Left ventricle myocardium superior (tissue), 1 donor: ENCODE measurements at regions not wholly inside any gene's neighbourhood (a gene's known extent, or its start where the extent isn't known, plus 50 kb on each side); places are given as distances from the start of the nearest gene placed in this dataset.
A peak's percentile ranks its signal among the peaks of the same experiment; 100 is the strongest.

Source experiments
- ATAC-seq: fragments of 200-7000 bp; cut with Tn5 transposase; one replicate; pipeline ENCODE4 v1.9.1; 2020; ENCODE audit warnings: mild to moderate bottlenecking, moderate library complexity
- DNase-seq: peaks from one replicate; pipeline ENCODE4 v3.0.0-alpha.2; 2020
- intact Hi-C: fragments of 100-400 bp; cut with micrococcal nuclease; formaldehyde crosslinking; loops from one replicate; pipeline ENCODE4 v1.11.0; 2022
- donor health status: DM: no; HTN: yes; CAD: no; lungs with severe emphysema.

DNA sequence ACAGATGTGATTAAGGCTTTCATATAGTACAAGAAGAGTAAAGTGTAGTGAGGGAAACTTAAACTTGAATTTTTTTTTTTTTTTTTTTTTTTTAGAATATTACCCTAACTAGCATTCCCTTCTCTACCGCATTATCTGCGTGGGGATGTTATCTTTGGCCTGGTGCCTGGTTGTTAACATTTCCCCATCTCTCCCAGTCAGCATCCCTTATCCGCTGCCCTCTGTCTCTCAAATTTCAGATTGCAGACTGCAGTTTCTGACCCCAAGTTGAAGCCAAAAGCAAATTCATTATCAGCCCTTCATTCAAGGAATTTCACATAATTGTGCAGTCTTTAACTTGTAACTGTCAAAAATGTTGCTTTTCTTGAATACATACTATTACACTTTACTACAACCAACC lies 353.0 kb downstream of the PLOD2 start:
- intact Hi-C loops: no loop called here

DNA sequence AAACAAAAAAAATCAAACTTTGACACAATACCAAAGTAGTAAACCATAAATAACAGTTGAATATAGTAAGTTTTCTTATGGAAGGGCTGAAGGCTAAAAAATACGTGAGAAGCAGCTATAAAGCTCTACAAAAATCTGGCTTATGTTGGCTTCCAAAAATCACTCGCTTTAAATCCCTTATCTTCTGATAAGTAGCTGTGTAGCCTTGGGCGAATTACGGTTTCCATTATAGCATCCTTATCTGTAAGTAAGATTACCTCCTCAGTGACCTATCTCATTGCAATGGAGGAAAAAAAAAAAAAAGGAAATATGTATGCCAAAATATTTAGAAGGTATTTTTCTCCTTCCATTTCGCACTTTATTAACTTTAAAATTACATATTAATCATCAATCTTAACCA lies 348.6 kb downstream of the PLOD2 start:
- DNase-seq (no peak), ATAC-seq (no peak)
- intact Hi-C loops: no loop called here

More for the DNA sequence above, 353.0 kb downstream of the PLOD2 start:
- ATAC-seq (peak; percentile 46), DNase-seq (peak; percentile 29)

DNA sequence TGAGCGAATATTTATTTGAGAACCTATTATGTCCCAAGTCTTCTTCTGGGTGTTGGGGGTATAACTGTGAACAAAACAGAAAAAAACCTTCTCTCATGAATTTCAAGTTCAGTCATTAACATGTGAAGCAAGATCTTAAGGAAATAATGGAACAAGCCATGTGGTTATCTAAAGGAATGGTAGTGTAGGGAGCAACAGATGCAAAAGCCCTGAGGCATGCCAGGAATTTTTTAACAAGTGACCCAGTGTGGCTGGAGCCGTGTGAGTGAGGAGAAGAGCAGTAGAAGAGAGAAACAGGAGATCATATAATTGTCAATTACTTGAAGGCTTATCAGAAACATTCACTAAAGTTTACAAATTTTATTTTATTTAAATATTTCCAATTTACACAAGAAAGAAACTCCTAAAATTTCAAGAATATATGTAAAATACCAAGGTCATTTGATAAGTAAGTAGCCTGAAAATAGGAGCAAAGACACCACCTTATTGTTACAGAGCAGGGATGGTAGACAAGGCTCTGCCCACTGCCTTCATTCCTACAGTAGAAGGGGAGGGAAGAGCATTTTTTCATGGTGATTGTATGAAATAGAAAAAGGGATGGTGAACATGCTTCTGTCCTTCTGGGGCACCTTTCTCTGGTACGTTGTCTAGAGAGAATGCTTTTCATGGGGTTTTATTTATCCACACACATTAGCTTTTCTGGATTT lies 345.1 kb downstream of the PLOD2 start:
- DNase-seq: no peak
- intact Hi-C loops: no loop called here
- ATAC-seq: no peak

DNA sequence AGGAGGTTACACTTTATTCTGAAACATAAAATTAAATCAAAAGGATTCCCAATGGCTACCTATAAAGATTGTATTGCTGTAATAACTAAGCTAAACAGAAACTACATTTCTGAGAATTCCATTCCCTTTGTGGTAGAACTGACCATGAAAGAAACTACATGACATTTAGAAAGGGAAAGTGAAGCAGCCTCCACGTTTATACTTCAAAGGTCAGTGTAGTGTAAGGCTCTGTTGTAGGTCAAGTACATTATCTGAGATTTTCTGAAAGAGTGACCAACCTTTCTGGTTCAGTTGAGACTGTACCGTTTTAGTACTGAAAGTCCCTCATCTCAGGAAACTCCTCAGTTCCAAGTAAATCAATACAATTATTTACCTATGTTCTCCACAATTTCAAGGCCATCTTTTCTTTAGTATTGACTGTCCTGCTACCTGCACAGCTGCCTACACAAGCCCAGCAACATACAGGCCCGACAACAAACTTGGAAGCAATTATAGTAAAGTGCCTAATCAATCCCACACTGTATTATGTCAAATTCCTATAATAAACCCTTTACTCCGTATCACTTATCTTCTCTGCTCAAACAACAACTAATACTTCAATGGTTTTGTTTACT lies 343.0 kb downstream of the PLOD2 start:
- intact Hi-C loops: no loop called here
- ATAC-seq (no peak), DNase-seq (no peak)

DNA sequence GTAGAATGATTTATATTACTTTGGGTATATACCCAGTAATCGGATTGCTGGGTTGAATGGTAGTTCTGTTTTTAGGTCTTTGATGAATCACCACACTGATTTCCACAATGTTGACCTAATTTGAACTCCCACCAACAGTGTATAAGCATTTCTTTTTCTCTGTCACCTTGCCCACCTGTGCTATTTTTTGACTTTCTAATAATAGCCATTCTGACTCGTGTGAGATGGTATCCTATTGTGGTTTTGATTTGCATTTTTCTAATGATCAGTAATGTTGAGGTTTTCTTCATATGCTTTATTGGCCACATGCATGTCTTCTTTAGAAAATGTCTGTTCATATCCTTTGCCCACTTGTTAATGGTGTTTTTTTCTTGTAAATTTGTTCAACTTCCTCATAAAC lies 340.8 kb downstream of the PLOD2 start:
- ATAC-seq (no peak), DNase-seq (no peak)
- intact Hi-C loops: no loop called here

DNA sequence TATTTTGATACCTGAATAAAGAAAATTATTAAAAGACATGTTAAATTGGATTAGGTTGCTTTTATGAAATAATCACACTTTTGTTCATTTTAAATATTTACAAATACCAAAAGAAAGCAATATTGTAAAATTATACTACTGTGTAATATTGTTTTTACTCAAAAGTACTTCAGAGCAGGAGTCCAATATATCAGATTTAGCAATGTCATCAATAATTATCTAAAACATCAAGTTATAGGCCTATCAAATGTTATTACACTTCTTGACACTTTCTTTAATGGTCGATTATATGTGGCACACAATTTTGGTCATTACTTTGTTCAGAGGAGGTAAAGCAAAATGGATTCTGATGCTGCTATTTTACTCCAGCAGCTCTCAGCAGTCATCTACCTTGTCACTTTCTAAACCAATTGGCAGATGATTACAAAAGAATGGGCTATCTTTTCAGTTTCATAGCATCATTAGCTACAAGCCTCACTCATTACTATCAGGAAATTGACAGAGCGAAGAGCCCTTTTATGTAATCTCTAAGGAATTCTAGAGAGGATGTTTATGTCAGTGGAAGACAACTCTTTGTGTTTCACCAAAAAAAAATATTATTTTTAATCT lies 318.6 kb downstream of the PLOD2 start:
- ATAC-seq (no peak), DNase-seq (no peak)
- intact Hi-C loops: no loop called here

DNA sequence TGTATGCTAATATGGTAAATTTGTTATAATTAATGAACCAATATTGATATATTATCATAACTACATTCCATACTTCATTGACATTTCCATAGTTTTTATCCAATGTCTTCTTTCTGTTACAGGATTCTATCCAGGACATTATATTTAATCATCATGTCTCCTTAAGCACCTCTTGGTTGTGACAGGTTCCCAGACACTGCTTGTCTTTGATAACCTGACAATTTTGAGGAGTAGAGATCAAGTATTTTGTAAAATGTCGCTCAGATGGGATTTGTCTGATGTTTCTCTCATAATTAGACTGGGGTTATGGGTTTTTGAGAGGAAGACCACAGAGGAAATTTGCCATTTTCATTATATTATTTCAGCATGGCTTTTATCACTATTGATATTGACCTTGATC lies 317.4 kb downstream of the PLOD2 start:
- no peak for ATAC-seq
- no peak for DNase-seq
- intact Hi-C loops: no loop called here

DNA sequence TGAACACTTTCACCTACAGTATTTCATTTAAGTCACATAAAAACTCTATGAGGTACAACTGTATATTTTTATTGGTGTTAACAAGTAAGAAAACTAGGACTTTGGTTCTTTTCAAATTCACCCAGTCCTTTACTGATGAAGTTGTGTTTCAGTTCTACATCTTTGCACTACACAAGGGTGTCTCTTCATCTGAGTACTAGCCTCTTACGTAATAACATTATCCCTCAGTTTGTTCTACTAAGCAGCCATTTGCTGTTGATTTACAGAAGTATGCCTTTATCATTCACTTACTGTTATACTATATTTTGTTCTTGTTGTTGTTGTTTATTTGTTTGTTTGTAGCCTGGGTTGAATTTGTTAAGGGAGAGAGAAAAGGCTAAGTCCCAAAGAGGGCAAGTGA lies 311.9 kb downstream of the PLOD2 start:
- ATAC-seq (no peak), DNase-seq (no peak)
- intact Hi-C loops: no loop called here

DNA sequence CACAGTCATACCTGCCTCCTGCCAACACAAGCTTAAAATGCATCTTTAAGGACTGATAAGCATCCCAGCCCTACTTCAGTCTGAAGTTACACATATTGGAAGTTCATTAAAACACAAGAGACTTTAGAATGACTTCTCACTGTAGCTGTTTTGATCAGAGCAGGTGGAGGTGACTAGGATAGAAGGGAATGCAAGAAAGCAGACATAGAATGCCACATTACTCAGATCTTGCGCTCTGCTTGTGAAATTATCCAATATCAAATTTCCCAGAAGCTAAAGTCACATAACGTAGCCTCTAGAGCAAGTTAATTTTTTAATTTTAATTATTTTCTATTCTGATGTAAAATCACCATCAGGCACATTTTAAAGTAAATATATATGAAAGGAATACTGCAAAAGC lies 306.5 kb downstream of the PLOD2 start:
- ATAC-seq (no peak), DNase-seq (no peak)
- intact Hi-C loops: no loop called here

DNA sequence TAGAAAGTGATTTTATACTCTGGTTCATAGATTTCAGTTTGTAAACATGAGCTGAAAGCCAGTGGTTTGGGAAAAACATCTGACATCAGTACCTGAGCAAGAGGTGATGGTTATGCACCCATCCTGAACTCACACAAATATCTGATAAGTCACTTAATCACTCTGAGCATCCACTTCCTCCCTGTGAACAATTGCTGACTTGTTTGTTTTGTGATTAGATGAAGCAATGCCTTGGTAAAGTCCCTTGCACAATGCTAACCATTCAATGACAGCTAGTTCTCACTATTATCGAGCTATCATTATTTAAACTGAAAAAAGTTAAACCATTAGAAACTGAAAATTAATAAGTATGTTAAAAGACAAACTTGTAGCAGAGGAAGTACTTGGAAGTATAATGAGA lies 303.0 kb downstream of the PLOD2 start:
- ATAC-seq (no peak), DNase-seq (no peak)
- intact Hi-C loops: no loop called here

DNA sequence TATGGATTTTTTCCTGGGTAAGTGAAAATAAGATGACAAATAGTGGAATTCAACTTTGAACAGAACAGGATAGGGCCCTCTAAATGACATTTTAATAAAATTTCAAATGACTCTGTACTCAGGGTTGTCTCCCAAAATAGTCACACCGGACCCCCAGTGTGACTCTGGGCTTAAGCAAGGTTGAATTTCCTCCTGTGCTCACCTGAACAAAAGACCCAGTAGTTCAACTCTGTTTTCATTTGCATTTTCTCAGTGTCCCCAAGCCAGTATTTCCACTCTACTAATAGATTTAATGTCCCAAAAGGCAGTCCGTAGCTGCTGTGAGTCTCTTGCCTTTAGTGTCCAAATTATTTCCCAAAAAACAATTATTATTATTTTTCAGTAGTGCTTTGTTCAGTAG lies 296.6 kb downstream of the PLOD2 start:
- DNase-seq: no peak
- intact Hi-C loops: no loop called here
- ATAC-seq: no peak

DNA sequence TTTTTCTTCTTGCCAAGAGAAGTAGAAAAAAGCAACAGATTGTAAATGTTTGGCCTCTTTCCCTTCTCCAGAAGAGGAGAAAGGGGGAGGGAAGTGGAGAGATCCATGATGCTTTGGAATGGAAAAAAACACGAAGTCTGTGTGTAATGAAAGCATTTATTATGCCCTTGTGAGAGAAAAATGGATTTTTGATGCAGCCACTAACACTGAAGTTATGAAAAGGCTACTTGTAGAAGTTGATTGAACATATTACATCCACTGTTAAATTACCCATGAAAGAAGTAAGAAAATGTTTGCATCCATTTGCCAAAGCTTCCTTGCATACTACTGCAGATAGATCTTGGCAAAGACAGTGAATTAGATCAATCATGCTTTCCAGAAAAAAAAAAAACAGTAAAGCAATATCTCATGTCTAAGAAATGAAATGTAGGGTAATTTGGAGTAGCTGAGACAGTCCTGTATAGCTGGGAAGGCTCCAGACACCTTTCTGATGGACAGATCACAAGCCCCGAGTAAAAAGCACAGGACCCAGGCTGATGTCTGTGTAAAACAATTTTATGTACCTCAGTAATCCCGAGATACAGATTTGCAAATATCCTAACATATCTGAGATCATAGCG lies 295.5 kb downstream of the PLOD2 start:
- ATAC-seq (no peak), DNase-seq (no peak)
- intact Hi-C loops: no loop called here

DNA sequence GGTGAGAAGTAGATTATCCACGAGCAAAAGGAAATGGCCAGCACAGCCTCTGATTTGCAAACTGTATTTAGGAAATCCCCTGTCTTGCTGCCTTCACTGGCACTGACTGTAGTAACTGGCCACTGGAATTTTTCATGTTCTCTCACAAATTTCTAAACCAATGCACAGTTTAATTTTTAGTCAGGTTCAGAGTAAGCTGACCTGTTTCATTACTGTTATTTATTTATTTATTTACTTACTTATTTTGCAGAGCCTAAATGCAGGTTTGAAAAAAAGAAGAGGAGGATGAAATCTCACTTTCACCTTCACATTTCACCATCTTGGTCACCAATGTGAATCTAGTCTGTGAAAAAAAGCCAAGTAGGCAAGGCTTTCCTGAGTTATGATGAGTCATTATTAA lies 291.0 kb downstream of the PLOD2 start:
- ATAC-seq (no peak), DNase-seq (no peak)
- intact Hi-C loops: no loop called here

DNA sequence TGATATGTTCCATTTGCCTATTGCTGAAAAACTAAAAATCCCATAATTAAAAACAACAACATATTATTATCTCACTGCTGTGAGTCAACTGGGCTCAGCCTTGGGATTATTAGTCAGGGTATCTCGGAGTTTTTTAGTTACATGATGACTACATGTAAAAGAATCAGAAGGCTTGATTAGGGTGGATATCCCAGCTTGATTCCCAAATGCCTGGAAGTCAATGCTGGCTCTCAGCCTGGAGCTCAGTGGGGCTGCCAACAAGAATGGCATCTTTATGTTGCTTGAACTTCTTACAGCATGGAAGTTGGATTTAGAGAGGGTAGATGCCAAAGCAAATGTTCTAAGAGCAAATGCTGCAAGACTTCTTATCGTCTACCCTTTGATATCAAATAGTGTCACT lies 278.5 kb downstream of the PLOD2 start:
- DNase-seq (no peak), ATAC-seq (no peak)
- intact Hi-C loops: no loop called here

DNA sequence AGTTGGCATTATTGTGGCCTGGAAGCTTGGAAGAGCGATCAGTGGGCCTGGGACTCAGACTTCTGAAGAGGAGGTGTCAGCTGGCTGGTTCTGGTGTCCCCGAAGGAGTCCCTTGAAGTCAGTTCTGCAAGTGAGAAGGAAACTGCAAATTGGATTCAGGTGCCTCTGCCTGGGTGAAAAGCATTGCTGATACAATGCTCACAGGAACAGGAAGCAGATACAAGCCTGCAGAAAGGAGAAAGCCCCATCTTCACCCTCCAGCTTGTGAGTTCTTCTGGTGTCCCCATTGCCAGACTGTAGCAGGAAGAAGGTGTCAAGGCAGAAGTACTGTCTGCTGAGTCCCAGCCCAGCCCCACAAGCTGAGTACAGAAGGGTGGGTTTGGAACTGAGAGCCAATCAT lies 271.3 kb downstream of the PLOD2 start:
- no peak for DNase-seq
- intact Hi-C loops: no loop called here
- ATAC-seq: no peak

DNA sequence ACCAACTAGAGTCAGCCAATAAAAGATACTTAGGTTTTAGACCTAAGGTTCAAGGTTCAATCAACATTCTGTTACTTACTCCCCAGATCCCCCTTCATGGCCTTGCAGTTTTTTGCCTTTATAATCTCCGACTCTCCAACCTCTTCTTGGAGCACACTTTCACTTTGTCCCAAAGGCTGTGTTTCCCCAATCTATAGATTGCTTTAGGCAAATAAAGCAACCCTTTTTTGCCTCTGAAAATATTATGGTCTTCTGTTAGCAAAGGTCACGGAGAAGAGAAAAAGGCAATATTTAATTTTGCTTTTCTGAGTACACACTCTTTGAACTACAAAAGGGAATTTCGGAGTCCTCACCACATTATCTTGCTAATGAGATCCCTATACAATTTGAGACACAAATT lies 268.1 kb downstream of the PLOD2 start:
- no peak for ATAC-seq
- intact Hi-C loops: no loop called here
- DNase-seq: no peak

DNA sequence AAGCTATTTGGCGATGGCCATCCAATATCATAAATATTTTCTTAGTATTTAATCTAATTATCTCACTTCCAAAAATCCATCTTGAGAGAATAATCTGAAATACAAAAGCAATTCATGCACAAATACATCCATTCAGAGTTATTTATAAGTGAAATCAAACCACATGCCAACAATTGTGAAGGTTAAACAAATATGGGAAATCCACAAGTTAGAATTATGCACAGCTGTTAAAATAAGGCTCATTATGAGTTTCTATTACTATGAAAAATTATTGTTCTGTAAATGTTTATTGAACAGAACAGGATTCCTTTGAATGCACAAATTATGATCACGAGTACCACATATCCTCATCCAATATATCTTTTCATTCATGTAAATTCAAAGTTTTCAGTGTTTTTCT lies 267.7 kb downstream of the PLOD2 start:
- ATAC-seq (no peak), DNase-seq (no peak)
- intact Hi-C loops: no loop called here

DNA sequence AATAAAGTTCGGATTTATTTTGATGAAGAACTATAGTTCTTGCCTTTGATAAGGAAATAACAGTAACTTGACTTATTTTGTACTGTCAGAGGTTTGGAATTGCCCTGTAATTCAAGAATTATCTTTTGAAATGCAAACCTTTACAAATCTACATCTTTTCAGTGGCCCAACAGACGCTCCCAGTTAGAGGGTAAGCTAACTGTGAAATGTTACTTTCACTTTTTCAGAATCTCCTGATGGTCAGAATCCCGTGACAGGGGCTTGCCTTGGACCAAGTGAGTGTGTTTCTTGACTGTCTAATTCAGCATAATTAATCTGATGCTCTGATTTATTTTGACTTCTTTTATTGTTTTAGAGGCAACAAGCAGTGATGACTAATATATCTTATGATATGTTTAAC lies 262.5 kb downstream of the PLOD2 start:
- peak; percentile 53 for ATAC-seq
- intact Hi-C loops: no loop called here
- no peak for DNase-seq

DNA sequence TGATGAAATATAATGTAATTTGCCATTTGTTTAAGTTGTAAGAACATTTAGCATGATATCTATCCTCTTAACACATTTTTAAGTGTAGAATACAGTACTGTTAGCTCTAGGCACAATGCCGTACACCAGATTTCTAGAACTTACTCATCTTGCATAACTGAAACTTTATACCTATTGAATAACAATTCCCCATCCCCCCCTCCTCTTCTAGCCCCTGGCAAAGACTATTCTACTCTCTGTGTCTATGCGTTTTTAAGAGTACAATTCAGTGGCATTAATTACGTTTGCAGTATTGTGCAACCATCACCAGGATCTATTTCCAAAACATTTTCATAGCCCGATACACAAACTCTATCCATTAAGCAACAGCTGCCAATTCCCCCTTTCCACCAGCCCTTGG lies 261.7 kb downstream of the PLOD2 start:
- intact Hi-C loops: no loop called here
- no peak for ATAC-seq
- no peak for DNase-seq

DNA sequence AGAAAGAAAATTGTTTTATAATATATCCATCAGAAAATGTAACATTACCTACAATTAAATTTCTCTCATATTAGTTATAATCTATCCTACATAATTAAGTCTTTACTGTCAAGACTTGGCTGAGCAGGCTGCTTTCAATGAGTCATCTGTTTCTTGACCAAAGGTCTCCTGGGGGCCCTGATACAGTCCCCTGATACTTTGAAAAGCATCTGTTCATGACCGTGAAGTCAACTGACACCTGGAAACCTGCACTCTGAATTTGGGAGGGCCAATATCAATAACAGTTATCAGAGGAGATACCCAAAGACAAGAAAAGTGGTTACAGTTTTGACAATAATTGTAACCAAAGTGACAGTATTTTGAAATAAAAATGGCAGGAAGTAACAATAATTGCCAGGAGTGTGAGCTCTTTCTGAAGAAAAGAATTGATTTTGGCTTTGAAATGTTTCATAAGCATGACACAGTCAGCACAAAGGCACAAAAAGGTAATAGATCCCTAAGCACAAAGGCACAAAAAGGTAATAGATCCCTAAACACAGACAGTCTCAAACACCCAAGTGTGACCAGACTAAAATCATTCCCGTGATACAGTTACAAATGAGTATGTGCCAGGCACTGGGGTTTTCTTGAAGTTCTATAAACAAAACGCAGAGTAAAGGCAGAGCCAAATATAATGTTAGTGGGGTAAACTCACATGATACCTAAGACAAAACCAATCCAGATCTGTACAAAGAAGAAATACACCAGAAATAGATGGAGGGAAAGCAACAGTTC lies 260.7 kb downstream of the PLOD2 start:
- no peak for ATAC-seq
- intact Hi-C loops: no loop called here
- no peak for DNase-seq
